BLaER1 treated with 17β-estradiol and CSF1 and Interleukin-3, amounts not matched to agents 10 nM and 100 nM (cell line): ENCODE measurements at regions not wholly inside any gene's neighbourhood (a gene's known extent, or its start where the extent isn't known, plus 50 kb on each side); places are given as distances from the start of the nearest gene placed in this dataset.

Source experiments
- H3K27ac ChIP-seq, 11 experiments: shearing (Covaris generic); formaldehyde crosslinking; 2 replicates each; pipeline ENCODE4 v1.8.1; 2022
- H3K27me3 ChIP-seq, 11 experiments: shearing (Covaris generic); formaldehyde crosslinking; 2 replicates each; pipeline ENCODE4 v1.8.1; 2022
- H3K36me3 ChIP-seq, 11 experiments: shearing (Covaris generic); formaldehyde crosslinking; 2 replicates each; pipeline ENCODE4 v1.8.1; 2022
- H3K4me1 ChIP-seq, 10 experiments: shearing (Covaris generic); formaldehyde crosslinking; 2 replicates each; pipeline ENCODE4 v1.8.1; 2022
- H3K4me2 ChIP-seq, 11 experiments: shearing (Covaris generic); formaldehyde crosslinking; 2 replicates each; pipeline ENCODE4 v1.8.1; 2022
- H3K4me3 ChIP-seq, 10 experiments: shearing (Covaris generic); formaldehyde crosslinking; 2 replicates each; pipeline ENCODE4 v1.8.1; 2022
- H3K9ac ChIP-seq, 11 experiments: shearing (Covaris generic); formaldehyde crosslinking; 2 replicates each; pipeline ENCODE4 v1.8.1; 2022
- H3K9me3 ChIP-seq, 11 experiments: shearing (Covaris generic); formaldehyde crosslinking; replicated peaks in 1 of 11; 2 replicates each; pipeline ENCODE4 v1.8.1; 2022
- H4K20me1 ChIP-seq, 11 experiments: shearing (Covaris generic); formaldehyde crosslinking; 2 replicates each; pipeline ENCODE4 v1.8.1; 2022
- Cebpa-rat ChIP-seq, 11 experiments: shearing (Covaris generic); IDR thresholded peaks; 2 replicates each; pipeline ENCODE4 v1.8.1; 2022

- no peak overlapping the region for H3K9ac ChIP-seq
- H3K4me3 ChIP-seq: no peak overlapping the region
- H3K4me1 ChIP-seq: 0 out of 20 replicates have a peak, but pooled peaks cover 0 to 4% (median 0%) of the 10 kb centered on the region in 10 experiments
- H3K4me2 ChIP-seq: no peak overlapping the region
- H3K27me3 ChIP-seq: no peaks in the 10 kb centered on the region
- no peak for TF ChIP-seq Cebpa-rat (IDR thresholded peaks at IDR 0.05)
- H3K36me3 ChIP-seq: no peaks in the 10 kb centered on the region
- H3K27ac ChIP-seq: no peak overlapping the region
- H4K20me1 ChIP-seq: no peaks in the 10 kb centered on the region
- no peaks in the 10 kb centered on the region for H3K9me3 ChIP-seq
Measured at GRCh38 chr18:24540896-24541295, 80.5 kb downstream of the HRH4 start.

DNA sequence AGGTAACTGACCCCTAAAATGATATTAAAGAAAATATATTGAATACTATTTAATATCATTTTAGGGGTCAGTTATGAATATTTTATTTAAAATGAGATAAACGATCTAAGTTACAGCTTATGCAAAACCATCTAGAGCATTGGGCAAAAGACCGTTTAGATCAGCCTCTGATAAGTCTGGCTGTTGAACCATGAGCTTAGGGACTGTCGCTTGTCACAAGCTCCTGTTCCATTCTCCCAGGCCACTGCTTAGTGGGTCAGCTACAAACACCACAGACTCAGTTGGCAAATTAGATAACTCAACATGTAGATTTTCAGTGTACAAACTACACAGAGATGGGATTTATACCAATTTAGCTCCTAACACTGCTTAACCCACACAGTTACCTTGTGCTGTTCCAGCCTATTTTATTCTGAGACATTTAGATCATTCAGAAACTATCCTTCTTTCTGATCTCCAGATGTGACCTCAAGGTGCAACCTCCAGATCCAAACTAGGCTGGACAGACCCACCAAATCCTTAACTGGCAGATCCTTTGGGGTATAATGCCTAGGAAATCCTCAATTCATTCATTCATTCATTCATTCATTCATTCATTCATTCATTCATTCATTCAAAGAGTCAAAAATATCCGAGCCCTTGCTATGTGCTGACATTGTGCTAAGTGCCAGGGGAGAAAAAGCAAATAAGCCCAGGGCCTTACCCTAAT lies 82.8 kb downstream of the HRH4 start:
- Histone ChIP-seq H4K20me1 (no peaks in the 10 kb centered on the region), H3K4me1 (0 out of 20 replicates have a peak, but pooled peaks cover 0 to 4% (median 0%) of the 10 kb centered on the region in 10 experiments), H3K4me3 (no peak overlapping the region), H3K9ac (no peak overlapping the region), H3K27me3 (no peaks in the 10 kb centered on the region), H3K27ac (no peak overlapping the region), H3K9me3 (no peaks in the 10 kb centered on the region), H3K36me3 (no peaks in the 10 kb centered on the region), H3K4me2 (no peak overlapping the region)
- no peak for TF ChIP-seq Cebpa-rat (IDR thresholded peaks at IDR 0.05)

GRCh38 chr18:24543795-24544498 lies 83.5 kb downstream of the HRH4 start:
- Histone ChIP-seq H3K27me3 (no peaks in the 10 kb centered on the region), H3K9ac (no peak overlapping the region), H4K20me1 (no peaks in the 10 kb centered on the region), H3K4me1 (0 out of 20 replicates have a peak, but pooled peaks cover 0 to 2% (median 0%) of the 10 kb centered on the region in 10 experiments), H3K27ac (no peak overlapping the region), H3K36me3 (no peaks in the 10 kb centered on the region), H3K4me3 (no peak overlapping the region), H3K4me2 (no peak overlapping the region), H3K9me3 (no peaks in the 10 kb centered on the region)
- no peak for TF ChIP-seq Cebpa-rat (IDR thresholded peaks at IDR 0.05)

DNA sequence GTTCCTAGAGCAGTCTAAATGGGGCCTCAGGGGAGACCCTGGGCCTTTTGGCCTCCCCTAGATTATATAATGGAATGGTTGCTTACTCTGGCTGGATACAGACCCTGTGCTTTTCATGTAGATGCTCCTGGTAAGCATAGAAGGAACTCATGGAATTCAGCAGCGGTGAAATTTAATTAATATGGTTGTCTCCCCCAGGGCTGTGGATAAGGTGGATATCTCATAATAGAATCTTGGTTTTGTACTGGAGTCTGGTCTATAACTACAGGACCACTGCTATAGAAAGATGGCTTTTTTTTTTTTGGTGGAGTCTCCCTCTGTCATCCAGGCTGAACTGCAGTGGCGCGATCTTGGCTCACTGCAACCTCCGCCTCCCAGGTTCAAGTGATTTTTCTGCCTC lies 84.5 kb downstream of the HRH4 start:
- Histone ChIP-seq H3K36me3 (no peaks in the 10 kb centered on the region), H3K27me3 (no peaks in the 10 kb centered on the region), H3K4me3 (no peak overlapping the region), H3K27ac (no peak overlapping the region), H3K9me3 (no peaks in the 10 kb centered on the region), H3K4me2 (no peak overlapping the region), H4K20me1 (no peaks in the 10 kb centered on the region), H3K9ac (no peak overlapping the region), H3K4me1 (no peaks in the 10 kb centered on the region)
- TF ChIP-seq Cebpa-rat (IDR thresholded peaks at IDR 0.05): no peak

GRCh38 chr18:24545651-24546050 lies 85.2 kb downstream of the HRH4 start:
- Histone ChIP-seq H3K9me3 (no peaks in the 10 kb centered on the region), H3K4me1 (no peaks in the 10 kb centered on the region), H3K27me3 (no peaks in the 10 kb centered on the region), H3K27ac (no peak overlapping the region), H3K9ac (no peak overlapping the region), H4K20me1 (no peaks in the 10 kb centered on the region), H3K4me3 (no peak overlapping the region), H3K36me3 (no peaks in the 10 kb centered on the region), H3K4me2 (no peak overlapping the region)
- TF ChIP-seq Cebpa-rat (IDR thresholded peaks at IDR 0.05): no peak

DNA sequence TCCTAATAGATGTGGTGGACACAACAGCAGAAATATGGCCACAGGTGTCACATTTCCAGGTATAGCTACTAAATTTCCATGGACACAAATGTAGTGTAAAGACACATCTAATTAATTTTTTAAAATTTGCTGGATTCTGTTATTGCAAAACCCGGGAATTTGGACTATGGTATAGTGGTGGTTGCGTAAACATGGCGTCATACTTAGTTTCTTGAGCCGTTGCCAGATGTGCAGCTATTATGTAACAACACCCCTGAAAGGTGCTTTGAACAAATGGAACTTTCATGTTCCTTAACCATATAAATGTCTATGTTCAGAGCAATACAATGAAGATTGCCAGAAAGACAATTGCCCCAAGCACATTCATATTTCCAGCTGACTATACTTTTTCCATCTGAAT lies 85.9 kb downstream of the HRH4 start:
- no peak overlapping the region for H3K9ac ChIP-seq
- H3K4me1 ChIP-seq: no peaks in the 10 kb centered on the region

GRCh38 chr18:24548583-24548982 lies 88.1 kb downstream of the HRH4 start:
- Histone ChIP-seq H4K20me1 (no peaks in the 10 kb centered on the region), H3K4me2 (no peak overlapping the region), H3K27me3 (no peaks in the 10 kb centered on the region), H3K9me3 (no peaks in the 10 kb centered on the region), H3K4me1 (0 out of 20 replicates have a peak, but pooled peaks cover 0 to 3% (median 0%) of the 10 kb centered on the region in 10 experiments), H3K27ac (no peak overlapping the region), H3K4me3 (no peak overlapping the region), H3K36me3 (no peaks in the 10 kb centered on the region), H3K9ac (no peak overlapping the region)
- no peak for TF ChIP-seq Cebpa-rat (IDR thresholded peaks at IDR 0.05)

More for the DNA sequence above, 85.9 kb downstream of the HRH4 start:
- H3K27ac ChIP-seq: no peak overlapping the region
- H3K4me2 ChIP-seq: no peak overlapping the region
- H3K27me3 ChIP-seq: no peaks in the 10 kb centered on the region
- no peaks in the 10 kb centered on the region for H3K9me3 ChIP-seq
- H3K36me3 ChIP-seq: no peaks in the 10 kb centered on the region
- no peaks in the 10 kb centered on the region for H4K20me1 ChIP-seq
- TF ChIP-seq Cebpa-rat (IDR thresholded peaks at IDR 0.05): no peak
- H3K4me3 ChIP-seq: no peak overlapping the region

DNA sequence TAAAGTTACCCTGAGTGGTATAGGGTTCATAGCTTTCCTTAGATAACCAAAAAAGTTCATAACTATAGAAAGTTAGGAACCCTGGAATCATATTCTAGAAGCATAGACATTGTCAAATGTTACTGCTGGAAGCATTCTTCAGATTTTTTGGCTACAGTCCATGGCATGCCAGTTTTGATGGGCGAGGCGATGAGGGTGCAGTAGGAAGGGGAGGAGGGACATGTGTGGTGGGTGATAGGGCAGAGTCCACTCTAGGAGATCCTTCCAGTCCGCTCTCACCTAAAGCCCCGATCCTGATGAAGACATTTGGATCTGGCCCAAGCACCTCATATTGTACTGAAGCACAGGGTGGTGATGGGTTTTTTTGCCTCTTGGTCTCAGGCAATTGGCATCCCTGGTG lies 91.8 kb downstream of the HRH4 start:
- H4K20me1 ChIP-seq: no peaks in the 10 kb centered on the region
- no peaks in the 10 kb centered on the region for H3K27me3 ChIP-seq
- no peak overlapping the region for H3K9ac ChIP-seq
- H3K9me3 ChIP-seq: no peaks in the 10 kb centered on the region
- TF ChIP-seq Cebpa-rat (IDR thresholded peaks at IDR 0.05): no peak
- H3K4me1 ChIP-seq: 0 out of 20 replicates have a peak, but pooled peaks cover 0 to 4% (median 0%) of the 10 kb centered on the region in 10 experiments
- no peak overlapping the region for H3K4me2 ChIP-seq
- H3K4me3 ChIP-seq: no peak overlapping the region
- H3K36me3 ChIP-seq: no peaks in the 10 kb centered on the region
- H3K27ac ChIP-seq: no peak overlapping the region

- Histone ChIP-seq H3K9me3 (no peaks in the 10 kb centered on the region), H4K20me1 (no peaks in the 10 kb centered on the region), H3K4me3 (no peak overlapping the region), H3K27me3 (no peaks in the 10 kb centered on the region), H3K4me2 (no peak overlapping the region), H3K9ac (no peak overlapping the region), H3K4me1 (0 out of 20 replicates have a peak, but pooled peaks cover 0 to 4% (median 0%) of the 10 kb centered on the region in 10 experiments), H3K36me3 (no peaks in the 10 kb centered on the region), H3K27ac (no peak overlapping the region)
- TF ChIP-seq Cebpa-rat (IDR thresholded peaks at IDR 0.05): no peak
Measured at GRCh38 chr18:24553571-24554285, 93.3 kb downstream of the HRH4 start.
